GM18502 (cell line): ENCODE measurements at regions not wholly inside any gene's neighbourhood (a gene's known extent, or its start where the extent isn't known, plus 50 kb on each side); places are given as distances from the start of the nearest gene placed in this dataset.

Experiments used
- ATAC-seq: cut with Tn5 transposase; IDR thresholded peaks from one replicate; pipeline ENCODE4 v1.9.1; 2021; ENCODE audit warnings: mild to moderate bottlenecking; ENCODE audit not compliant: unreplicated experiment, poor library complexity

- no peak for ATAC-seq
Observed at GRCh38 chr12:40172879-40173278, 51.9 kb upstream of the LRRK2 start.

DNA sequence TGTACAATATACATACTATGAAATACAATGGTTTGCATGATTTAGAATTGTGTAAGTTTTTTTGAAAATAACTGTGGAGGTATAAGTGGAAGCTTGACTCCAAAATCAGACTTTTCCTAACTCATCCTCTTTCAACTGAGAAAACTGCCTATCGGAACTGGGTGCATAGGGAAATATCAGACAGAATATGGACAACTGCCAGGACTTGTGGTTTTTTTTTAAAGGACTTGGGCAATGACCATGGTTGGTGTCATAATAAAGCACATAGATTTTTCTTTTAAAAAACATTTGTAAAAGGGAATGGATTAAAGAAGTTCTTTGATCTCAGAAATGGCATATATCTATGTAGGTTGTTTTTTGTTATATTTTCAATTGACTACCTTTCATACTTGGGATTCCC, 53.3 kb upstream of the LRRK2 start:
- no peak for ATAC-seq

GRCh38 chr12:40171066-40171465, 53.7 kb upstream of the LRRK2 start:
- no peak for ATAC-seq

DNA sequence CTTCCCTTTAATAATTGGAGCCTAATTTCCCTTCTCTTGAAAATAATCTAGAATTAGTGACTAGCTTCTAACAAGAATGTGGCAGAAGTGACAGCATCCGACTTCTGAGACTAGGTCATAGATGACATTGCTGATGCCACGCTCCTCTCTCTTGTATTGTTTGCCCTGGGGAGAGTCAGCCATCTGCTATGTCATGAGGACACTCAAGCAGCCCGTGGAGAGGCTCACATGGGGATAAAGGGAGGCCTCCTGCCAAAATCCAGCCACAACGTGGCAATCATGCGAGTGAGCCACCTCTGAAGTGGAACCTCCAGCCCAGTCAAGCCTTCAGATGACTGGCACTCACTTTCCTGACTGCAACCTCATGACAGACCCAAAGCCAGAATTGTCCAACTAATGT, 54.2 kb upstream of the LRRK2 start:
- ATAC-seq: no peak

DNA sequence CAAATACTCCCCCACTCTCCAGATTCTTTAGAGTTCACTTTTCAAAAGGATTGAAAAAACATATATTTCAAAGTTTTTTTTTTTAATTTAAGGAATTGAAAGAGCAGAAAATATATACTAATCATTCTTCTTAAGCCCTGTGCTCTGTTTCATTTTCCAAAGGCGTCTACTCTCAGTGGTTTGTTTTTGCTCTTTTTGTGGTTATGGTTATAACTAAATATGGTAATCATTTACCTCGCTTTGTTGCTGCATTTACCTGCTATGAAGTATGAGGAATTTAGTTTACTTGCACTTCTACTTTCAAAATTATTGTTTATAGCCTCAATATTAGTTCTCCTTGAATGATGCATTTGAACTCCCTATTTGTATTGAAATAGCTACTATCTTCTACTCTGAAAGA, 55.9 kb upstream of the LRRK2 start:
- peak; percentile 97 for ATAC-seq

DNA sequence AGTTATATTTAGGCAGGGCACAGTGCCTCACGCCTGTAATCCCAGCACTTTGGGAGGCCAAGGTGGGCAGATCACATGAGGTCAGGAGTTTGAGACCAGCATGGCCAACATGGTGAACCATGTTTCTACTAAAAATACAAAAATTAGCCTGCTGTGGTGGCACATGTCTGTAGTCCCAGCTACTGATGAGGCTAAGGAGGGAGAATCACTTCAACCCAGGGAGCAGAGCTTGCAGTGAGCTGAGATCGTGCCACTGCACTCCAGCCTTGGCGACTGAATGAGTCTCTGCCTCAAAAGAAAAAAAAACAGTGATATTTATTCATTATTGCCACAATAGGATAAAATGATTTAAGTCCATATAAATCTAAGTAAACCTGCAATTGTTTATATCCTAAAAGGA, 56.4 kb upstream of the LRRK2 start:
- ATAC-seq: peak; percentile 32

DNA sequence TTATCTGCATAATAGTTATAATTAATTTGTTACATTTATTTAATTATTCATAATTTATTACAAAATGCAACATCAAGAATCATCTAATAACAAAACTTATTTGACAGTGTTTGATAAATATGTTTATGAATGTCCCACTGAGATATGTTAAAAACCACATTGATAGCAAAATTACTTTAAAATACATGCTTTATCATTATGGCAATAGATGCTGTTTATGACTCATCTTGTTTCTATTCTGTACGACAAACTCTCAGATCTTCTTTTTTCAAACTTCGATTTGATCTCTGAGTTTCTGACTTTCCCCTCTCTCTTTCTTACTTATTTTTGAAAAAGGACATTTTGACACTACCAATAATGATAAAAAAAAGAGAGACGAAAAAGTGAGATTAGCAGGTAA, 56.8 kb upstream of the LRRK2 start:
- ATAC-seq: peak; percentile 69

- ATAC-seq: no peak
Observed at GRCh38 chr12:40165179-40165578, 59.3 kb upstream of the SLC2A13 start.

DNA sequence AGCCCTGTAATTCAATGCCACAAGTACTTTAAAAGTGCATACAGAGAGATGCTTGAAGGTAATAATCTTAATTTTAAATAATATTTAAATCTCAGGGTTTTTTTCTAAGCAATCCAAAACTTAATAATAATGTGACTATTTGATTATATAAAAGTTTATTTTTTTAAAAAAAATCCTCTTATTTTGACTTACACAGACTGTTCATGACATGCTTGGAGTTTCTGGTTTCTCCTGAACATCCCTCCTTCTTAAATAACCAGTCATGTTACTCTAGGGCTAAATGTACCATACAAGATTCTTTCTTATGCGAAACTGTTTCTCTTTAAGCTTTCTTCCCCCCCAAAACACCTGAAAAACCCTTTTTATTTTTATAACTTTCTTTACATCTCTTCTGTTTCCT, 58.2 kb upstream of the SLC2A13 start:
- ATAC-seq: no peak

- ATAC-seq: no peak
Observed at GRCh38 chr12:40162033-40162432, 56.2 kb upstream of the SLC2A13 start.

GRCh38 chr12:40158592-40159111, 52.8 kb upstream of the SLC2A13 start:
- peak; percentile 82 for ATAC-seq

- ATAC-seq: no peak
Observed at GRCh38 chr12:40157336-40157735, 51.5 kb upstream of the SLC2A13 start.

GRCh38 chr12:40156021-40156764, 50.3 kb upstream of the SLC2A13 start:
- no peak for ATAC-seq
